IPS-NIHi11 (cell line): ENCODE measurements at regions not wholly inside any gene's neighbourhood (a gene's known extent, or its start where the extent isn't known, plus 50 kb on each side); places are given as distances from the start of the nearest gene placed in this dataset.
A peak's percentile ranks its signal among the peaks of the same experiment; 100 is the strongest.

Source experiments
- DNase-seq: peaks from one replicate; pipeline ENCODE4 v3.0.0; 2012; ENCODE audit warnings: mixed read lengths, low spot score

DNA sequence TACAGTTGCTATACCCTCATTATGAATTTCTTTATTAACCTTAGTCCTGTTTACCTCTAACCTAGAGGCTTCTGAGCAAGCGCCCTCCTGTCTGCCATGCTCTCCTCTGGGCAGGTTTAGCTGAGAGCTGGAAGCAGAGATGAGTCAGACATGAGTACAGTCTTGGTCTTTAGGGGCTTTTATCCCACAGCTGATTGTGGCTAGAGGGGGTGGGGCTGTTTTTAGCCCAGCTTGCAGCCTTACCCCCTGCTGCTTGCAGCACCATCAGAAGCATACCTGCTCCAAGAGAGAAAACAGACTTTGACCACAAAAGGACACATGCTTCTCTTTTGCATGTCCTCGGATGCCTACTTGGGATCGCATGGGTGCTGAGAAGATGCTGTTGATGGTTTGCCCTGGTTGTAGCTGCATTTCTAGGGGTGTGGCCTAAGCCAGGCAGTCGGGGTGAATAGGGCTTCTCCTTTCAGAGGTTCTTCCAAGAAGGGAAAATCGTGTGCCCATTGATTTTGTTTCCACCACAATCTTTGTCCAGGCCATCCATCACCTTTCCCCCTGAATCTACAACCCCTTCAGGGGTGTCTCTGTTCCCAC is 115.0 kb upstream of the LGALSL start:
- DNase-seq, result no peak

- no peak for DNase-seq
Observed at GRCh38 chr2:64341461-64341860, 112.5 kb upstream of the LGALSL start.

- DNase-seq, result no peak
Observed at GRCh38 chr2:64342195-64343099, 111.5 kb upstream of the LGALSL start.

- no peak for DNase-seq
Observed at GRCh38 chr2:64344999-64345576, 108.9 kb upstream of the LGALSL start.

DNA sequence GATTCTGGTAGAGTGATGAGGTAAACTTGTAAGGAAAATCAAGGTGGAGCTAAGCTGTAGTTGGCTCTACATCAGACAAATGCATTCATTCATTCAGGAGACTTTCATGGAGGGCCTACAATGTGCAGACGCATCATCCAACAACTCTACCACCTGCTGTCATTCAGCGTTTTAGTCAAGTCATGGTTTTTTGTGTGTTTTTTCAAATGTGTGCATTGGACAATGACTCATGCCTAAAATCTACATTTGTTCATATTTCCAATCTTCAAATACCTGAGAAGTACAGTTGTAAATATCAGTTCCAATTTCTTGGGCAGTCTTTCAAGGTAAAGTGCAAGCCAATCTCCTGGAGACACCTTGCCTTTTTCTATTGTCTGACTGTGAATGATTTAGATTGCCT is 108.0 kb upstream of the LGALSL start:
- no peak for DNase-seq

- no peak for DNase-seq
Observed at GRCh38 chr2:64348386-64349130, 105.4 kb upstream of the LGALSL start.

DNA sequence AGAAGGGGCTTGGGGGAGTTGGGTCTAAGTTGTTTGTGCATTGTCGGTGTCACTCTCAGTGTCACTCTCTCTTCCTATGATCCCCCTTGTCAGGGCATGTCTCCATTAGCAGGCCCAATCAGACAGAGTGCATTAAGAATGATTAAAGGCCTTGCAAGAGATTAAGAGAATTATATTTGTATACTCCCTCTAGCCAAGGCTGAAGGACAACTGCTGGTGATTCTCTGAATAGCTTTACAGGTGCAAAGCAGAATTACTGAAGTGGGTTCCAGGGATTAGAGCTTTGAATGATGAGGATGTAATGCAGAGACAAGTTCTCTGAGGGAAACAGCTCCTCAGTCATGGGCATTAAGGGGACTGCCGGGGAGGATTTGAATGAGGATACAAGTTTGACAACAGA is 104.8 kb upstream of the LGALSL start:
- no peak for DNase-seq

- DNase-seq, result no peak
Observed at GRCh38 chr2:64350996-64351395, 103.0 kb upstream of the LGALSL start.

GRCh38 chr2:64352292-64352691 is 101.7 kb upstream of the LGALSL start:
- DNase-seq, result no peak

DNA sequence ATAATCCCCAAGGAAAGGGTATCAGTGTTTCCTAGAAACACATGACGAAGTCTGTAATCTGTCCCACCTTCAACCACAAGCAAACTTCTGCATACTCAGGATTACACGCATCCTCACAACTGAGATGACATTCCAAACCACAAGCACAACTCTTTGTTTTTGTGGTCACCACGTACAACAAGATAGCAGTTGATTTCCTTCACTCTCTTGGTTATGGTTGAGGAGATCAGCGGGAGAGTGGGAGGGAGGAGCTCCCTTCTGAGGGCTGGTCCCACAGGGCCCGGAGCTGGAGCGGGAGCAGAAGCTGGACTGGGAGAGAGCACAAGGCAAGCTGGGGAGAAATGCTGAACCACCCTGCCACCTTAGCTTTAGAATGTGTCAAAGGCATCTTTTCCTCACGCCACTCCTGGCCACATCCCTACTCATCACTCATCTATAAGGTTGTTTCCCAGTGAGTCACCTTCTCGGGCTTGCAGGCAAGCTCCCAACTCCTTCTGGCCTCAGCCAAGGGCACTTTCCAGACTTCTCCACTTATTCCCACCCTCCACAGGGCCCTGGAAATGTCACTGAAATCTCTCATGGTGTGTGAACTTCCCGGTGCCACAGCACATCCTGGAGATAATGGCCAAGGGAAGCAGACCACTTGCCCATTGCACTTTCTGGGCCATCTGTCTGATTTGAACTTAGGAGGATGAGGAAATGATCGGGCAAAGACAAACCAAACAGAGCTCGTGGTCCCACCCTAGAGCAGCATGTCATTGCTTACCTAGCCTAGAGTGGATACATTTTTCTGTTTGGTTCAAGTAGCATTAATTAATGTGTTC is 98.9 kb upstream of the LGALSL start:
- no peak for DNase-seq

- no peak for DNase-seq
Observed at GRCh38 chr2:64356906-64357305, 97.1 kb upstream of the LGALSL start.

- no peak for DNase-seq
Observed at GRCh38 chr2:64359171-64359891, 94.6 kb upstream of the LGALSL start.

DNA sequence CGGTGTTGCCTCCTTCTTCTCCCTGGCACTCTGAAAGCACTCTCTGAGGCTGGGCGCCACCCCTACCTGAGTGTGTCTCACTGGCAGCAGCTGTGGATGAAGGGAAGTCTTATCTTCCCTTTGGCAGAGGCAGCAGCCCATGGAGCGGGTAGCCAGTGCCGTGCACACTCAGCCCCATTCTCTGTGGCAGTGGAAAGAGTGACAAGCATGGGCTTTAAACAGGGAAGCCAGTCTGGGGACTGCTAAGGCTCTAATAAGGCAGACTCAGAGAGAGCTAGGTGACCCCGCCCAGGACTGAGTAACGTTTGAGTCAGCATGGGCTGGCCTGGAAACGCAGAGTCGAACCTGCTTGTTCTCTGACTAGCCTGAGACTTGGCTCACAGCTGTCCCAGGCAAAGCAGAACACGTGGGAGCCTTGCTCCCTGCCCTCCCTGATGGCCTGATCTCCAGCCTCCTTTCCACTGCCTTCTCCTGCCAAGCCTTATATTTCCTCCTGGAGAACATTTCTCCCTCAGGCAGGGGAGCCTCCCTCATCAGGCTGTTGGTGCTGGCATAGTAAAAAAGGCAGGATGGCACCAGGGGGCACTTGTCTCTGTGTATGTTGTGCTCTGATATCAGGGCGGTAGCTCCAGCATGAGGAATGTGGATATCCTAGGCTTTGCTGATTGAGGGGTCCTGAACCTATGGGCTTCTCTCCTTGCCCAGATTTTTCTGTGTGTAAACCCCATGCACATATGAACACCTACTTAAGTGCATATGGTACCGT is 93.9 kb upstream of the LGALSL start:
- DNase-seq, result peak; percentile 57

GRCh38 chr2:64361151-64361938 is 92.6 kb upstream of the LGALSL start:
- no peak for DNase-seq

GRCh38 chr2:64362562-64363026 is 91.4 kb upstream of the LGALSL start:
- DNase-seq, result no peak

DNA sequence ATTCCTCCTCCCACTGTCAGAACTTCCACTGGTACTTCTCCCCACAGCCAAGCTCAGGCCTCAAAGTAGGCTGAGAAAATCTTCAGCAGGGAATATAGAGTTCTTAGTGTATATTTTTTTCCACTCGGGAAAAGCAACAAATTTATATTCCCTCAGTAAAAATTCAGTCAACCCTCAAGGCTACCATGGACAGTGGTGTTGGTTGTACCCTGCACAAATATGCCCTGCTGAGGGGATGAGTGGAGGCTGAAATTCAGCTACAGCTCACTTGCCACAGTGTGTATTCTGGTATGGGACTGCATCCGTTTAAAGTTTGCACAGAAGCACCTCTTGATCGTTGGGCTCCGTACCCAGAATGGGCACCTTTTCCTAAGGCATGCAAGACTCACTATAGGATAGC is 90.8 kb upstream of the LGALSL start:
- no peak for DNase-seq

- DNase-seq, result peak; percentile 29
Observed at GRCh38 chr2:64363848-64364247, 90.1 kb upstream of the LGALSL start.

- no peak for DNase-seq
Observed at GRCh38 chr2:64367444-64368232, 86.3 kb upstream of the LGALSL start.
